Amniotic epithelial cell (primary cell): ENCODE measurements at regions not wholly inside any gene's neighbourhood (a gene's known extent, or its start where the extent isn't known, plus 50 kb on each side); places are given as distances from the start of the nearest gene placed in this dataset.
"Not testable (repeated sequence)": the region's sequence is repeated elsewhere in the genome, so short reads cannot be mapped to it uniquely, and the experiment has no call there.

Experiments used
- DNase-seq: peaks from one replicate; pipeline ENCODE4 v3.0.0-alpha.2; 2010; ENCODE audit warnings: low read depth

DNA sequence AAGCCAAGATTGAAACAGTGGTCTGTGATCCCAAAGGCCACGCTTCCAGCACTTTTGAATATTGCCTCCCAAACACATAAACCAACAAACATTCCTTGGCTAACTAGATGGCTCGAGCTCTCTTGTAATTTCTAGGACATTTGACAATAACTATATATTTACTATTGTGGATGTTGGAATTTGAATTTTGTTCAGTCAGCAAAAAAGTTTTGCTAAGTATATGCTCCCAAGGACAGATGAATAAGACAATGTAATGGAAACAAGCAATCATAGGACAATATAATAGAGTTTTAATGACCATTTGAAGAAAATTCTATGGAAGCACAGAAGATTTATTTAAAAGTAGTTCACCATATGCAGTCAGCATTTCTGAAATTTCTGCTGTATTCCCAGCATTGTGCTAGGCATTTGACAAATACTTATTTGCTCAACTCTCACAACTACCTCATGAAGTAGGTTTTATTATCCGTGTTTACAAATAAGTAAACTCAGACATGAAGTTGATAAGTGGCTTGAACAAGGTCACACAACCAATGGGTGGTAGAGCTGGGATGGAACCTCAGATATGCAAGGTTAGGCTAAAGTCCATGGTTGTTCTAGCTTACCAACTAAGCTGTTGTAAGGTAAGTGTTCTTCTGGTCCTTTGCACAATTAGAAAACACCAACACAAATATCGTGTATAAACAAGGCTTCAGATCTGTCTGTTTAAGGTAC, 205.1 kb downstream of the NUFIP1 start:
- DNase-seq, result no peak

GRCh38 chr13:44780591-44781280, 204.6 kb upstream of the TSC22D1 start:
- no peak for DNase-seq

- no peak for DNase-seq
These were observed 202.8 kb upstream of the TSC22D1 start for GRCh38 chr13:44778761-44779484.

GRCh38 chr13:44775290-44775689, 199.2 kb upstream of the TSC22D1 start:
- not testable (repeated sequence) for DNase-seq

DNA sequence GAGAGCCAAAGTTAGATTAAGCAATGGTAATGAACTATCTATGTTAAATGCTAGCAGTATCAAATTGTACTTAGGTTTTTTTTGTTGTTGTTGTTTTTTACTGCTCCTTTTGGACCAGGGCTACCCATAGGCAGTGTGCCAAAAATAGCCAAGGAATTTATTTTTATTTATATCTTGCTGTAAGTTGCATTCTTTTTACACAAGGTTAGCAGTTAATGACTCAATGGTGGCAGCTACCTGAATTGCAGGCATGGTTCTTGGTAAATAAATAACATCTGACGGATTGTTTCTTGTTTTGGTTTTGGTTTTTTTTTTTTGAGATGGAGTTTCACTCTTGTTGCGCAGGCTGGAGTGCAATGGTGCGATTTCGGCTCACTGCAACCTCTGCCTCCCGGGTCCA, 194.8 kb upstream of the TSC22D1 start:
- no peak for DNase-seq

DNA sequence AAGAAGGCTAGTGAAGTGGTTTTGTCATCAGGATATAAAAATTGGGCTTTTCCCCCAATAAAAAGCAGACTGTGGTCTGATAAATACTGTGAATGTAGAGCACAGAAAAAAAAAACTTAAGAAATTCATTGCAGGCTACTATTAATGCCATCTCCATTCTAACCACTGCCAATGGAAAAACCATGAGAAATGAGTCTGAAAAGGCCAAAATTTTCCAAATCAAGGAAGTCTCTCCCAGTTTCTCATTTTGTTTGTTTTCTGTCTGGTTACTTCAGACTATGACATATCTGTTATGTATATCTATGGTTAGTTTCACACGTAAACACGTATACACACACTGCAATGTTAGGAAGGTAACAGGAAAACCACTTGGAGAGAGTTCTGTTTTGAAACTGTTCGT, 193.6 kb upstream of the TSC22D1 start:
- no peak for DNase-seq

DNA sequence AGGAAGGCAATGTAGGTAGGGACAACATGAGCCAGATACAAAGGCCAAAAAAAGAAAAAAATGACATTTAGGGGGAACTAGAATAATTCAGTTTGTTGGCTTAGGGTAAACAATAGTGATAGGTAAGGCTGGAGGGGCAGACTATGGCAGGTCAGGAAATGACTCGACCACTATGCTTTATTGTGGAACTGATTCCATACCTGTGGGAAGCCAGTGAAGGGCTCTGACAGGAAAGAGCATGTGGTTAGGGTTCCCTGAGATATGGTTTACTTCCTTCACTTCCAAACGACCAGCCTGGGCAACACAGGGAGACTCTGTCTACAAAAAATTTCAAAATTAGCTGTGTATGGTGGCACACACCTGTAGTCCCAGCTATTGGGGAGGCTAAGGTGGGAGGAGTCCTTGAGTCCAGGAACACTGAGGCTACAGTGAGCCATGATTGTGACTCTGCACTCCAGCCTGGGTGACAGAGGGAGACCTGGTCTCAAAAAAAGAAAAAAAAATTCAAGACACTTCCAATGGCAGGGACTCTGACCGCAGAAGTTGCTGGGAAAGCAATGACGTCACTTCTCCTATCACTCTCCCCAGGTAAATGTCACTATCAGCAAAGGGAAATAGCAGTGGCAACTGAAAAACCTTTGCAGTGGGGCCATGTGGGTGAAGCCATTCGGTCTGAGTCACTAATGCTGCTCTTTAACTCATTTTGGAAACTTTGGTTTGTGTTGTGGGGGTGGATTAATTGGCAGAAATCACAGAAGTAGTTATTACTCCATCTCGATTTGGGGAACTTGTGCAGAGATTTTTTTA, 192.8 kb upstream of the TSC22D1 start:
- DNase-seq, result no peak

GRCh38 chr13:44768239-44768638, 192.1 kb upstream of the TSC22D1 start:
- DNase-seq, result no peak

DNA sequence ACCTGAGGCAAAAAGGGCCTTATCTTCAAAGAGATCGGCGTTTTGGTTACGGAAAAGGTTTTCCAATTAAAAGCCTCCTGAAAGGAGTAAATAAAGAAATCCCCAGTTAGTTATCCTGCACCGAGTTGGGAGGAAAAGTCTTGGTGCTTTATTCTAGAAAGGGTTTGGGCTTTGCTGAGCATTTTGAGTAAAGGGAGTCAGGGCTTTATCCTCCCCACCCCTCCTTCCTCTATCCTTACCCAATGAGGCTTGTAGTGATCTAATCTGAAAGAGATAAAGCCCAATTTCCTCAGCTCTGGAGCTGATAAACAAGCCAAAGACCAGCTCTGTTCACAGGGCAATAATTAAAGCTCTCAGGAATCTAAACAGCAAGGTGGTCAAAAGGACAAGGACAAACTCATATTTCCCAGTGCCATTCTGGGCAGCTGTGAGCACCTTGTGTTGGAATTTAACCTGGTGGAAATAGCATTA, 188.9 kb upstream of the TSC22D1 start:
- DNase-seq, result peak; percentile 48

GRCh38 chr13:44764302-44764692, 188.2 kb upstream of the TSC22D1 start:
- DNase-seq, result no peak

- no peak for DNase-seq
These were observed 187.6 kb upstream of the TSC22D1 start for GRCh38 chr13:44763615-44764301.

DNA sequence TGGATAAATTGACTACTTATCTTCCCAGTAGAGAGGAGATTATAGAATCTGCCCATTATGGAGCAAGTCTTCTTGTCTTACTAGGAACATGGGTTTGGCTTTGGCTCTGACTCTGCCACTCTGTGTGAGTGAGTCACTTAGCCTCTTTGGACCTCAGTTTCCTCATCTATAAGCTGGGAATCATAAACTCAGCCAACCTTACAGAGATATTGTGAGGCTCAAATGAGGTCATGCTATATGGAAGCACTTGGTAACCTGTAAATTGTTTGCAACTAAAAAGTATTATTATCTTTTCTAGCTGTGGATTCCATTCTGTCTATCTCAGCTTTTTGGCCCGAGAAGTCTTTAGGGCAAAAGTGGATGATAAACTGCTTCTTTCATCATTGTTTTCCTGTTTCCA, 186.8 kb upstream of the TSC22D1 start:
- DNase-seq, result peak; percentile 44

GRCh38 chr13:44760434-44760833, 184.3 kb upstream of the TSC22D1 start:
- no peak for DNase-seq

DNA sequence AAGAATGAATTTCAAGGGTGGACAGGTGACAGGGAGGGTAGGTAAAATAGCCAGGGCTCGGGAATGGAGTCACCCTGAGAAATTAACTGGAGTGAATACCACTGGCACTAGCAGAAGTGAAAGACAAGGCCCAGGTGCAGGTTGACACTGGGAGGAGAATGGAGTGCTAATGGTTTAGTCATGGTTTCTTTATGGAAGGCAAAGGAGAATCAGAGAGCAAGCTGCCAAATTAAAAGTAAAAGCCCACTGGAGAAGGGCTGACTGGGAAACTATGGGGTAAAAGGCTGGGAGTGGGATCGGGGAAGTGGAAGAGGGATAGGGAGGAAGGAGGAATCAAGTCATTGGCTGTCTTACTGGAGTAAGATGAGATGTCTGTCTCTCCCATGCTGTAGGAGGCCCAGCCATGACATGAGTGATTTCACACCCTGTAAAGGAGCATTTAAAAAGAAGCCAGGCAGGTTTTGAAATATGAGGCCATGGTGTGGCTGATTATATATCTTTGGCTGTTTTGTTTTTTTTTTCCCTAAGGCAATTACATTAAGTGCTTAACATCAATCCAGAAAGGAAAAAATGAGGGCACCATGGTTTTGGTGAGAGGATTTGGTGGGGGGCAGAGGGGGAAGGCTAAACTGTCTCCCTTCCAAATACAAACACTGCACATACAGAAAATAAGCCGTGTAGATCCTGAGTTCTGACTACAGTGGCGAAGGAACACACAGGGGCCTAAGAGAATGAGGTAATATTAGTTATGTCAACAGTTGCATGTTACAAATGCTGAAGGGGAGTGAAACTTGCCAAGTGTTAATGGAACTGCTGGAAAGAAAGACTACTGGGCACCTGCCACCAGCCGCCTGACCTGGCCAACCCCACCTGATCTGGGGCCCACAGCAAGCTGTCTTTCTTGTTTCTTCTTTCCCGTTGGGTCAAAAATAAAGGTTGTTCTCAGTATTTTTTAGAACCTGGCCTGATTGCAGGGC, 183.5 kb upstream of the TSC22D1 start:
- no peak for DNase-seq

GRCh38 chr13:44758630-44759383, 182.7 kb upstream of the TSC22D1 start:
- DNase-seq, result peak; percentile 86

DNA sequence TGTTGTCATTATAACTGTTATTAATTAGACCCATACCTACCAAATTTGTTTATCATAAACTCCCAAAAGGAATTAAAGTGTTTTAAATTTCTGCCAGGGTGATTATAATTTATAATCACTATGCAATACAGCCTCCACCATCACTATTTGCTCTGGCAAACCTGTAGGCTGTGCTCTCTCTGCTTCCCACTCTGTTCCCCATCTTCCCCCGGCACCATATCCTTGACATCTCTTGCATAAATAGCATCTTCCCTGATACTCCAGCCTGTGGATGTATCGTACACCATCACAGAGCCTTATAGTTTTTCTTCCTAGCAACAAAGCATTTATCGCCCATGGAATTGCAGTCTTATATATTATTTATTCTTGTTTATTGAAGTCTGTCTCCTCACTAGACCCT, 181.5 kb upstream of the TSC22D1 start:
- DNase-seq, result no peak

DNA sequence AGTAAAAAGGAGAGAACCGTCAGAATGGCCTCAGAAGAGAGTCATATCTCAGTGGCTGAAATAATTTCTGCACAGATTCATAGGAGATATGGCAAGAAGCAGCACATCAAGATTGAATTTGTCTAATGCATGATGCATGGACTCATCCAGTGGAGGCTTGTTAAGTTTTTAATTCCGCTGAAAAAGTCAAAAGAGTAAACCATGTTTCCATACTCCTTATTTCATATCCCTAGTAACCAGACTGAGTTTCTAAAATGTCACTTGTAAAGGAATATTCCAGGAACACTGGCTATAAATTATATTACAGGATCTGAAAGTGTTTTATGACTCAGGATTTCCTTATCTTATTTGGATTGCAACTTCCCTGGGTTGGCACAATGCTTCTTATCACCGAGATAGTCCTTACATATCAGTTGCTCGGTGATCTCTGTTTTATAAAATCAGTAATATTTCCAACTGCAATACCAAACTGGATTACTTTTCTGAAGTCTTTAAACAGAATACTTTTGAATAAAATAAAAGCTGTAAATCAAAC, 180.2 kb upstream of the TSC22D1 start:
- peak; percentile 55 for DNase-seq

DNA sequence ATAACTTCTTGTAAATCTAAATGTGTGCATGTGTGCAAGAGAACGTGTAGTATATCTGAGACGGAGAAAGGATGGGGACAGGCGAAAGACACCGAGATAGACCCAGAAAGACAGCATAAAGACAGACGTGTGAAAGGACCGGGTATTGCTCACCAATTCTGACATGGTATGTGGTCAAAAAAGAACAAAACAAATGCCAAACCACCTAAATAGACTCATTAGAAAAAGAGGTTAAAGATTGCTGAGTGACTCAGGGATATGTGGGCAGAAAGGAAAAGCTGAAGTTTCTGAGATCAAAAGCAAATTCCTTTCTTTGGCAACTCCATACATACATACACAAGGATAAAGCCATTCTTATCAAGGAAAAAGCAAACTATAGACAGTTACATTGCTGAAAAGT, 179.7 kb upstream of the TSC22D1 start:
- DNase-seq, result peak; percentile 83

GRCh38 chr13:44752164-44752563, 176.0 kb upstream of the TSC22D1 start:
- no peak for DNase-seq
